RPMI8226 (cell line): ENCODE measurements at regions not wholly inside any gene's neighbourhood (a gene's known extent, or its start where the extent isn't known, plus 50 kb on each side); places are given as distances from the start of the nearest gene placed in this dataset.

Experiments
- DNase-seq: peaks from one replicate; pipeline ENCODE4 v3.0.0-alpha.2; 2015

- no peak for DNase-seq
Measured at GRCh38 chr13:69391756-69392155, 715.9 kb upstream of the ATXN8OS start.

GRCh38 chr13:69389899-69390298 is 717.7 kb upstream of the ATXN8OS start:
- no peak for DNase-seq

- DNase-seq: no peak
Measured at GRCh38 chr13:69373747-69374425, 733.7 kb upstream of the ATXN8OS start.

- no peak for DNase-seq
Measured at GRCh38 chr13:69363360-69363759, 744.3 kb upstream of the ATXN8OS start.

GRCh38 chr13:69331245-69331644 is 776.4 kb upstream of the ATXN8OS start:
- no peak for DNase-seq

- peak; percentile 27 for DNase-seq
Measured at GRCh38 chr13:69324090-69324886, 783.3 kb upstream of the ATXN8OS start.

- no peak for DNase-seq
Measured at GRCh38 chr13:69319656-69320055, 788.0 kb upstream of the ATXN8OS start.

- DNase-seq: no peak
Measured at GRCh38 chr13:69315039-69315438, 792.6 kb upstream of the ATXN8OS start.

GRCh38 chr13:69306766-69307165 is 800.9 kb upstream of the ATXN8OS start:
- DNase-seq: no peak

GRCh38 chr13:69300131-69300530 is 807.5 kb upstream of the ATXN8OS start:
- DNase-seq: no peak

- no peak for DNase-seq
Measured at GRCh38 chr13:69296130-69296529, 811.5 kb upstream of the ATXN8OS start.

GRCh38 chr13:69292789-69293425 is 814.7 kb upstream of the ATXN8OS start:
- DNase-seq: peak; percentile 61

- DNase-seq: peak; percentile 59
Measured at GRCh38 chr13:69291292-69291906, 816.2 kb upstream of the ATXN8OS start.

- no peak for DNase-seq
Measured at GRCh38 chr13:69288026-69288425, 819.6 kb upstream of the ATXN8OS start.

GRCh38 chr13:69287050-69287698 is 820.5 kb upstream of the ATXN8OS start:
- peak; percentile 45 for DNase-seq

GRCh38 chr13:69283837-69284236 is 823.8 kb upstream of the ATXN8OS start:
- DNase-seq: no peak

GRCh38 chr13:69283301-69283700 is 824.3 kb upstream of the ATXN8OS start:
- DNase-seq: no peak

GRCh38 chr13:69280399-69280798 is 827.2 kb upstream of the ATXN8OS start:
- DNase-seq: no peak

GRCh38 chr13:69279213-69279612 is 828.4 kb upstream of the ATXN8OS start:
- no peak for DNase-seq

GRCh38 chr13:69274231-69274630 is 833.4 kb upstream of the ATXN8OS start:
- no peak for DNase-seq

GRCh38 chr13:69264362-69265334 is 843.0 kb upstream of the ATXN8OS start:
- DNase-seq: peak; percentile 93

- peak; percentile 55 for DNase-seq
Measured at GRCh38 chr13:69243366-69243765, 864.3 kb upstream of the ATXN8OS start.
